Trophoblast cell (in vitro differentiated cells and primary cell): ENCODE measurements at regions not wholly inside any gene's neighbourhood (a gene's known extent, or its start where the extent isn't known, plus 50 kb on each side); places are given as distances from the start of the nearest gene placed in this dataset.

Source experiments
- DNase-seq, 2 donors: peaks; one replicate each; pipeline ENCODE4 v3.0.0-alpha.2; 2016
- H2AFZ ChIP-seq: 2 replicates; pipeline ENCODE4 v1.6.1; 2013; ENCODE audit warnings: low read length, moderate library complexity, mild to moderate bottlenecking; ENCODE audit not compliant: insufficient read depth, poor library complexity
- H2AK5ac ChIP-seq: 2 replicates; pipeline ENCODE4 v1.6.1; 2013; ENCODE audit warnings: mild to moderate bottlenecking, low read length
- H2BK120ac ChIP-seq: 2 replicates; pipeline ENCODE4 v1.6.1; 2013; ENCODE audit warnings: low read length, mild to moderate bottlenecking, moderate library complexity; ENCODE audit not compliant: insufficient read depth, poor library complexity
- H2BK12ac ChIP-seq: 2 replicates; pipeline ENCODE4 v1.6.1; 2013; ENCODE audit warnings: mild to moderate bottlenecking, low read length, moderate library complexity
- H2BK5ac ChIP-seq: 2 replicates; pipeline ENCODE4 v1.6.1; 2013; ENCODE audit warnings: low read length, low read depth, moderate library complexity, mild to moderate bottlenecking; ENCODE audit not compliant: poor library complexity
- H3K14ac ChIP-seq: 2 replicates; pipeline ENCODE4 v1.6.1; 2013; ENCODE audit warnings: mild to moderate bottlenecking, low read length
- H3K18ac ChIP-seq: 2 replicates; pipeline ENCODE4 v1.6.1; 2013; ENCODE audit warnings: mild to moderate bottlenecking, low read length
- H3K23ac ChIP-seq: 2 replicates; pipeline ENCODE4 v1.6.1; 2013; ENCODE audit warnings: low read length
- H3K27ac ChIP-seq: 2 replicates; pipeline ENCODE4 v1.5.1; 2013; ENCODE audit warnings: low read depth, mild to moderate bottlenecking, inconsistent platforms, low read length, moderate library complexity
- H3K27me3 ChIP-seq: 2 replicates; pipeline ENCODE4 v1.6.1; 2013; ENCODE audit warnings: inconsistent platforms, mild to moderate bottlenecking, low read length, moderate library complexity; ENCODE audit not compliant: insufficient read depth
- H3K36me3 ChIP-seq, 2 experiments: 1 replicate in 1 of 2; 2 replicates in 1 of 2; pipeline ENCODE4 v1.6.1; 2013; ENCODE audit warnings: low read length in 2 of 2, mild to moderate bottlenecking in 2 of 2, moderate library complexity in 1 of 2; ENCODE audit not compliant: insufficient read depth in 2 of 2, control insufficient read depth in 1 of 2
- H3K4ac ChIP-seq: 2 replicates; pipeline ENCODE4 v1.6.1; 2013; ENCODE audit warnings: low read depth, mild to moderate bottlenecking, low read length, moderate library complexity
- H3K4me1 ChIP-seq, 2 experiments: 1 replicate in 1 of 2; 2 replicates in 1 of 2; pipeline ENCODE4 v1.6.1; 2013; ENCODE audit warnings: low read length in 2 of 2, mild to moderate bottlenecking in 2 of 2, moderate library complexity in 1 of 2; ENCODE audit not compliant: insufficient read depth in 2 of 2, control insufficient read depth in 1 of 2
- H3K4me2 ChIP-seq: 2 replicates; pipeline ENCODE4 v1.6.1; 2013; ENCODE audit warnings: inconsistent platforms, mild to moderate bottlenecking, low read length, moderate library complexity
- H3K4me3 ChIP-seq: 2 replicates; pipeline ENCODE4 v1.5.1; 2013; ENCODE audit warnings: mild to moderate bottlenecking, low read depth, low read length, inconsistent platforms
- H3K79me1 ChIP-seq: one replicate; pipeline ENCODE4 v1.6.1; 2013; ENCODE audit warnings: low read length
- H3K79me2 ChIP-seq: 2 replicates; pipeline ENCODE4 v1.6.1; 2013; ENCODE audit warnings: low read length, mild to moderate bottlenecking; ENCODE audit not compliant: control insufficient read depth, insufficient read depth, poor library complexity
- H3K9ac ChIP-seq: 2 replicates; pipeline ENCODE4 v1.6.1; 2013; ENCODE audit warnings: mild to moderate bottlenecking, low read length
- H3K9me3 ChIP-seq: 2 replicates; pipeline ENCODE4 v1.6.1; 2013; ENCODE audit warnings: low read depth, mild to moderate bottlenecking, control low read depth, inconsistent platforms, low read length; ENCODE audit not compliant: insufficient read depth
- H4K12ac ChIP-seq: 2 replicates; pipeline ENCODE4 v1.6.1; 2013; ENCODE audit warnings: low read depth, mild to moderate bottlenecking, low read length, moderate library complexity
- H4K8ac ChIP-seq: 2 replicates; pipeline ENCODE4 v1.6.1; 2013; ENCODE audit warnings: low read depth, mild to moderate bottlenecking, low read length, moderate library complexity
- H4K91ac ChIP-seq: one replicate; pipeline ENCODE4 v1.6.1; 2013; ENCODE audit warnings: low read depth, mild to moderate bottlenecking, low read length, moderate library complexity
- WGBS: extraction: QIAGEN DNeasy Blood & Tissue Kit; methylation state at CpG from one replicate; pipeline ENCODE4 v1.1.7; 2013; ENCODE audit warnings: missing lambda C conversion rate; ENCODE audit not compliant: insufficient read length, insufficient coverage; ENCODE audit errors: extremely low coverage; 5-methylcytosine and 5-hydroxymethylcytosine counted together

- H3K9ac ChIP-seq: no peak overlapping the region
- H3K4me2 ChIP-seq: no peak overlapping the region
- H3K18ac ChIP-seq: no peak overlapping the region
- no peaks in the 10 kb centered on the region for H3K9me3 ChIP-seq
- H3K27me3 ChIP-seq: no peaks in the 10 kb centered on the region
- no peaks in the 10 kb centered on the region for H3K79me1 ChIP-seq
- no peak overlapping the region for H3K4ac ChIP-seq
- H3K4me3 ChIP-seq: no peak overlapping the region
- no peak overlapping the region for H3K27ac ChIP-seq
- no peak overlapping the region for H2AK5ac ChIP-seq
- no peak overlapping the region for H3K23ac ChIP-seq
- no peak for DNase-seq
- H3K79me2 ChIP-seq: no peaks in the 10 kb centered on the region
- no CpG with 5 or more reads among the region's 1 CpG for WGBS
- no peak overlapping the region for H2BK120ac ChIP-seq
- H3K14ac ChIP-seq: no peak overlapping the region
- H2BK12ac ChIP-seq: no peak overlapping the region
- no peaks in the 10 kb centered on the region for H3K36me3 ChIP-seq
- no peak overlapping the region for H2AFZ ChIP-seq
- H3K4me1 ChIP-seq: no peaks in the 10 kb centered on the region
- no peak overlapping the region for H4K8ac ChIP-seq
- no peak overlapping the region for H4K12ac ChIP-seq
- no peak overlapping the region for H4K91ac ChIP-seq
- no peak overlapping the region for H2BK5ac ChIP-seq
Measured at GRCh38 chr13:107091861-107092260, 523.9 kb upstream of the ARGLU1 start.

- no peak overlapping the region for H2BK5ac ChIP-seq
- H2BK120ac ChIP-seq: no peak overlapping the region
- no peak for DNase-seq
- H3K4me3 ChIP-seq: no peak overlapping the region
- no peaks in the 10 kb centered on the region for H3K79me1 ChIP-seq
- no peak overlapping the region for H3K4me2 ChIP-seq
- no peaks in the 10 kb centered on the region for H3K27me3 ChIP-seq
- no peak overlapping the region for H3K18ac ChIP-seq
- no CpG with 5 or more reads among the region's 2 CpGs for WGBS
- no peaks in the 10 kb centered on the region for H3K9me3 ChIP-seq
- no peaks in the 10 kb centered on the region for H3K79me2 ChIP-seq
- no peak overlapping the region for H2AK5ac ChIP-seq
- H3K9ac ChIP-seq: no peak overlapping the region
- no peak overlapping the region for H3K4ac ChIP-seq
- H2AFZ ChIP-seq: no peak overlapping the region
- H4K12ac ChIP-seq: no peak overlapping the region
- no peak overlapping the region for H4K91ac ChIP-seq
- H3K27ac ChIP-seq: no peak overlapping the region
- no peaks in the 10 kb centered on the region for H3K4me1 ChIP-seq
- H3K23ac ChIP-seq: no peak overlapping the region
- H2BK12ac ChIP-seq: no peak overlapping the region
- no peak overlapping the region for H4K8ac ChIP-seq
- H3K14ac ChIP-seq: no peak overlapping the region
- H3K36me3 ChIP-seq: no peaks in the 10 kb centered on the region
Measured at GRCh38 chr13:107091428-107091827, 523.5 kb upstream of the ARGLU1 start.

DNA sequence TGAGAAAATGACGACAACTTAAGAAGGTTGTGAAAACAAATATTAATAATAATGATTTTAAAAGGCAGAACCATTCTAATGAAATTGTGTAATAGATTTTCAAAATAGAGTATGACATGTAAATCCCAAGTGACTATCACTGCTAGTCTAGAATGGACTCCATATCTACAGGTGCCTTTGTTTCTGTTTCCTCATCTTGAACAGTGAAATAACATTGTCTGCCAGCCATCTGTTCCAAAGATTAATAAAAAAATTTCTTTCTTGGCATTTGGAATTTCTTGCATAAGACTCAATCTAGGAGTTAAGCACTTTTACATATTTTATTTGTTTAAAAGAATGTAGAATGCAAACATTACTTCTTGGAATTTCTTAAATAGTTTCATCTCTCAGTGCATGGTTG is 520.1 kb upstream of the ARGLU1 start:
- DNase-seq: no peak
- Histone ChIP-seq H2AK5ac (no peak overlapping the region), H3K79me1 (no peaks in the 10 kb centered on the region), H3K23ac (no peak overlapping the region), H3K27ac (no peak overlapping the region), H3K4me2 (no peak overlapping the region), H3K36me3 (no peaks in the 10 kb centered on the region), H3K14ac (no peak overlapping the region), H3K4ac (no peak overlapping the region), H2BK120ac (no peak overlapping the region), H3K27me3 (no peaks in the 10 kb centered on the region), H3K9me3 (no peaks in the 10 kb centered on the region), H3K79me2 (no peaks in the 10 kb centered on the region), H2BK12ac (no peak overlapping the region), H3K4me1 (no peaks in the 10 kb centered on the region), H4K12ac (no peak overlapping the region), H2BK5ac (no peak overlapping the region), H4K91ac (no peak overlapping the region), H3K4me3 (no peak overlapping the region), H4K8ac (no peak overlapping the region), H2AFZ (no peak overlapping the region), H3K9ac (no peak overlapping the region), H3K18ac (no peak overlapping the region)
- WGBS: no CpG with 5 or more reads among the region's 1 CpG

DNA sequence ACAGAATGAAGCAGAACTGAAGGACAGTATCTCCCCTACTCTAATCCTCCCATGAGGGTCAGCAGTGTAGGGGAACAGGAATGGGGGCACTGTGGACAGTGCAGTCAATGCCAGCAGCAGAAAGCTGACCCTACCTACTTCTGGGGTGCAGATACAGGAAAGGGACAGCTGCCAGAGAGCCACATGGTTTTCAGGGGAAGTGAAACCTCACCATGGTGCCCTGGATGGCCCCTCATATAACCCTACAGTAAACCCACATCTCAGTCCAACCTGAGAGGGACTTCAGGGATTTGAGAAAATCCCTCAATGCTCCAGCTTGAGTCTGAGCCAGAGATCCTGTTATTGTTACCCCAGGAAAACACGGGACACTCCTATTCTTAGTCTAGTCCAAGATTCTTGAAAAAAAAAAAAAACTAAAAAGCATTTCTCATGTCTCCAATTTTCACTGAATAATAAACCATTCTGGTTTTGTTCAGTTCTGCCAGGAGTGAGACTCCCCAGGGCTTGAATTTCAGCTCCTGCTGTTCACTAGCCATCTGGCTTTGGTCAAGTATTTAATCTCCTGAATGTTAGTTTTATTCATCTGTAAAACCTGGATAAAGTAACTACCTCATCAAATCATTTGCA is 511.6 kb upstream of the ARGLU1 start:
- Histone ChIP-seq H3K79me2 (no peaks in the 10 kb centered on the region), H2BK120ac (no peak overlapping the region), H4K8ac (no peak overlapping the region), H3K4me1 (no peaks in the 10 kb centered on the region), H3K27me3 (no peaks in the 10 kb centered on the region), H4K91ac (no peak overlapping the region), H3K23ac (no peak overlapping the region), H2BK12ac (no peak overlapping the region), H3K79me1 (no peaks in the 10 kb centered on the region), H3K4me3 (no peak overlapping the region), H3K27ac (no peak overlapping the region), H3K4me2 (no peak overlapping the region), H3K36me3 (no peaks in the 10 kb centered on the region), H3K4ac (no peak overlapping the region), H3K18ac (no peak overlapping the region), H2BK5ac (no peak overlapping the region), H3K14ac (no peak overlapping the region), H2AK5ac (no peak overlapping the region), H3K9ac (no peak overlapping the region), H3K9me3 (no peaks in the 10 kb centered on the region), H2AFZ (no peak overlapping the region), H4K12ac (no peak overlapping the region)
- WGBS: no CpG with 5 or more reads among the region's 1 CpG
- no peak for DNase-seq
